ENCODE measurements at regions not wholly inside any gene's neighbourhood (a gene's known extent, or its start where the extent isn't known, plus 50 kb on each side); places are given as distances from the start of the nearest gene placed in this dataset.
"Not testable (repeated sequence)": the region's sequence is repeated elsewhere in the genome, so short reads cannot be mapped to it uniquely, and the experiment has no call there.

DNA sequence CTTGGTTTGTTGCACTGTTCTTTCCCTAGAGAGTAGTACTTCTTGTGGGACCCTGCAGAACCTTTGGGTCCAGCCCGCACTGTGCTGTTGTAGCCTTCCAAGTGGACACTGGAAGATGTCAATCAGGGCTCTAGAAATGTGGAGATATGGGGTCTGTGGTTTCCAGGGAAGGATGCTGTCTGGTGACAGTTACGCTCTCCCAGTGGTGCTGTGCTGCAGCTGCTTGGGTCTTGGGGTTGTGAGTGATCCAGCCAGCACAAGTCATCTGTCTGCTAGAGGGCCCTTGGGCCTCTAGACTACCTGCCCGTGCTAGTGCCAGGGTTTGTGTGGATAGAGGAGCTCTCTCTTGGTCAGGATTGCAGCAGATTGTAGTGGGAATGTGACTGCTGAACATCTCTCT lies 484.5 kb downstream of the DMAC1 start:
- no peak overlapping the region for H3K4me3 ChIP-seq (ENCODE audit: low read length)
- peaks cover 22% of the 10 kb centered on the region for H3K36me3 Mint-ChIP-seq

DNA sequence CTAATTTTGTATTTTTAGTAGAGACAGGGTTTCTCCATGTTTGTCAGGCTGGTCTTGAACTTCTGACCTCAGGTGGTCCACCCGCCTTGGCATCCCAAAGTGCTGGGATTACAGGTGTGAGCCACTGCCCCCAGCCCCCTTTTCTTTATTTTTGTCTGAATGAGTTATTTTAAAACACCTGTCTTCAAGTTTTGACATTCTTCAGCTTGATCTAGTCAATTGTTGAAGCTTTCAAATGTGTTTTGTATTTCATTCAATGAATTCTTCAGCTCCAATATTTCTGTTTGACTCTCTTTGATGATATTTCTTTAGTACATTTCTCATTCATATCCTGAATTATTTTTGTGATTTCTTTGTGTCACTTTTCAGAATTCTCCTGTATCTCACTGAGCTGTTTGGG lies 486.2 kb downstream of the DMAC1 start:
- Mint-ChIP-seq H3K4me1 (no peaks in the 10 kb centered on the region), H3K27ac (no peak overlapping the region), H3K36me3 (peaks cover 30% of the 10 kb centered on the region), H3K4me3 (no peak overlapping the region), H3K9me3 (peaks cover 12 to 18% of the 10 kb centered on the region in 2 donors), H3K27me3 (ENCODE audit: low read depth in 2 of 2) (peaks cover 9 to 21% of the 10 kb centered on the region in 2 donors)
- TF ChIP-seq, protein P1, sequence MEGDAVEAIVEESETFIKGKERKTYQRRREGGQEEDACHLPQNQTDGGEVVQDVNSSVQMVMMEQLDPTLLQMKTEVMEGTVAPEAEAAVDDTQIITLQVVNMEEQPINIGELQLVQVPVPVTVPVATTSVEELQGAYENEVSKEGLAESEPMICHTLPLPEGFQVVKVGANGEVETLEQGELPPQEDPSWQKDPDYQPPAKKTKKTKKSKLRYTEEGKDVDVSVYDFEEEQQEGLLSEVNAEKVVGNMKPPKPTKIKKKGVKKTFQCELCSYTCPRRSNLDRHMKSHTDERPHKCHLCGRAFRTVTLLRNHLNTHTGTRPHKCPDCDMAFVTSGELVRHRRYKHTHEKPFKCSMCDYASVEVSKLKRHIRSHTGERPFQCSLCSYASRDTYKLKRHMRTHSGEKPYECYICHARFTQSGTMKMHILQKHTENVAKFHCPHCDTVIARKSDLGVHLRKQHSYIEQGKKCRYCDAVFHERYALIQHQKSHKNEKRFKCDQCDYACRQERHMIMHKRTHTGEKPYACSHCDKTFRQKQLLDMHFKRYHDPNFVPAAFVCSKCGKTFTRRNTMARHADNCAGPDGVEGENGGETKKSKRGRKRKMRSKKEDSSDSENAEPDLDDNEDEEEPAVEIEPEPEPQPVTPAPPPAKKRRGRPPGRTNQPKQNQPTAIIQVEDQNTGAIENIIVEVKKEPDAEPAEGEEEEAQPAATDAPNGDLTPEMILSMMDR (IDR thresholded peaks at IDR 0.05) = no peak
- H3K4me1 ChIP-seq (ENCODE audit: control insufficient read depth, insufficient read depth, low read length) = no peaks in the 10 kb centered on the region
- WGBS (ENCODE audit: insufficient coverage) = 100% methylated on average over 1 of the region's 1 CpG
- no peaks in the 10 kb centered on the region for H3K36me3 ChIP-seq (ENCODE audit: control insufficient read depth, insufficient read depth, low read length)
- peaks cover 23% of the 10 kb centered on the region for H3K9me3 ChIP-seq (ENCODE audit: control insufficient read depth, insufficient read depth, low read length)
- H3K4me3 ChIP-seq (ENCODE audit: low read length) = no peak overlapping the region
- H3K27me3 ChIP-seq (ENCODE audit: control insufficient read depth, insufficient read depth, low read length) = no peaks in the 10 kb centered on the region
- intact Hi-C loops (cut with micrococcal nuclease) = no loop called here
- ATAC-seq (no peak), DNase-seq (no peak)
- H3K27ac ChIP-seq (ENCODE audit: low read length) = no peak overlapping the region

More for the DNA sequence above, 484.5 kb downstream of the DMAC1 start:
- TF ChIP-seq, protein P1 (IDR thresholded peaks at IDR 0.05) = no peak
- no peaks in the 10 kb centered on the region for H3K4me1 ChIP-seq (ENCODE audit: control insufficient read depth, insufficient read depth, low read length)
- intact Hi-C loops (cut with micrococcal nuclease) = no loop called here
- ATAC-seq (no peak), DNase-seq (no peak)
- peaks cover 15% of the 10 kb centered on the region for H3K9me3 ChIP-seq (ENCODE audit: control insufficient read depth, insufficient read depth, low read length)
- no peak overlapping the region for H3K27ac ChIP-seq (ENCODE audit: low read length)
- no peaks in the 10 kb centered on the region for H3K36me3 ChIP-seq (ENCODE audit: control insufficient read depth, insufficient read depth, low read length)
- peaks cover 12 to 15% of the 10 kb centered on the region in 2 donors for H3K9me3 Mint-ChIP-seq
- H3K4me3 Mint-ChIP-seq = no peak overlapping the region
- WGBS (ENCODE audit: insufficient coverage) = 93% methylated on average over 3 of the region's 3 CpGs
- H3K27me3 ChIP-seq (ENCODE audit: control insufficient read depth, insufficient read depth, low read length) = no peaks in the 10 kb centered on the region
- no peak overlapping the region for H3K27ac Mint-ChIP-seq
- H3K27me3 Mint-ChIP-seq (ENCODE audit: low read depth in 2 of 2) = peaks cover 9 to 31% of the 10 kb centered on the region in 2 donors
- H3K4me1 Mint-ChIP-seq = no peaks in the 10 kb centered on the region

DNA sequence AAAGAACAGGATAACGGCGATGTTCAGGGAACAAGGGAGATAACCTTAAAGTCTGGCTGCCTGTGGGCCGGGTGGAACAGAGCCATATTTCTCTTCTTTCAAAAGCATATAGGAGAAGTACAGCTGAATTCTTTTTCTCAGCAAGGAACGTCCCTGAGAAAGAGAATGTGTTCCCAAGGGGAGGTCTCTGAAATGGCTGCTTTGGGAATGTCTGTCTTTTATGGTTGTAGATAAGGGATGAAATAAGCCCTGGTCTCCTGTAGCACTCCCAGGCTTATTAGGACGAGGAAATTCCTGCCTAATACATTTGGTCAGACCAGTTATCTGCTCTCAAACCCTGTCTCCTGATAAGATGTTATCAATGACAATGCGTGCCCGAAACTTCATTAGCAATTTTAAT lies 490.5 kb downstream of the DMAC1 start:
- not testable (repeated sequence) for H3K4me1 Mint-ChIP-seq; H3K36me3 ChIP-seq (ENCODE audit: control insufficient read depth, insufficient read depth, low read length); H3K27ac Mint-ChIP-seq; ATAC-seq; H3K4me3 ChIP-seq (ENCODE audit: low read length); H3K4me3 Mint-ChIP-seq; DNase-seq; H3K27ac ChIP-seq (ENCODE audit: low read length); H3K4me1 ChIP-seq (ENCODE audit: control insufficient read depth, insufficient read depth, low read length); H3K27me3 ChIP-seq (ENCODE audit: control insufficient read depth, insufficient read depth, low read length)
- H3K9me3 ChIP-seq (ENCODE audit: control insufficient read depth, insufficient read depth, low read length) = peaks cover 14% of the 10 kb centered on the region
- intact Hi-C loops (cut with micrococcal nuclease) = loop anchor here (5.0 kb wide), 1 partner anchor 33 kb away; no protein-coding TSS in a partner anchor
- 93% methylated on average over 5 of the region's 7 CpGs for WGBS (ENCODE audit: insufficient coverage)
- Mint-ChIP-seq H3K27me3 (ENCODE audit: low read depth in 2 of 2) (peaks cover 23 to 27% of the 10 kb centered on the region in 2 donors), H3K9me3 (peaks cover 18 to 22% of the 10 kb centered on the region in 2 donors), H3K36me3 (peaks cover 29% of the 10 kb centered on the region)

DNA sequence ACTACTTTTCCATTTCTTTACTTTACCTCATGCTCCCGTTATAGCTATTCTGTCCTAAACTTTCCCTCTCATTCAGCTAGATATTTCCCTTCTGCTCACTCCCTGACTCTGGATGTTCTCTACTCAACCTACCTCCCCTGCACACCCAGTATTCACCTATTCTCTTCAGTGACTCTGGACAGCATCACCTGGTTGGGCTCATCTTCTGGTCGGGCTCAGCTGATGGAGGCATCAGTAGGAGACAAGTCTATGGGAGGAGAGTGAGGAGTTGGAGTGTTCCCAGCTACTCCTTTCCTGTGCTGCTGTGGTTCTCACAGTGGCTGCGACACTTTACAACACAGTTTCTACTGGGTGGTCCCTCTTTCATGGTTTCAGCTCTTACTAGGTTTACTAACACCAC lies 493.9 kb downstream of the DMAC1 start:
- H3K27ac Mint-ChIP-seq = no peak overlapping the region
- 99% methylated on average over 3 of the region's 3 CpGs for WGBS (ENCODE audit: insufficient coverage)
- Histone ChIP-seq H3K27me3 (ENCODE audit: control insufficient read depth, insufficient read depth, low read length) (peaks cover 4% of the 10 kb centered on the region), H3K27ac (ENCODE audit: low read length) (no peak overlapping the region), H3K9me3 (ENCODE audit: control insufficient read depth, insufficient read depth, low read length) (peaks cover 8% of the 10 kb centered on the region), H3K4me1 (ENCODE audit: control insufficient read depth, insufficient read depth, low read length) (no peaks in the 10 kb centered on the region), H3K4me3 (ENCODE audit: low read length) (no peak overlapping the region), H3K36me3 (ENCODE audit: control insufficient read depth, insufficient read depth, low read length) (no peaks in the 10 kb centered on the region)
- peaks cover 25 to 43% of the 10 kb centered on the region in 2 donors for H3K27me3 Mint-ChIP-seq (ENCODE audit: low read depth in 2 of 2)
- H3K4me3 Mint-ChIP-seq = no peak overlapping the region
- intact Hi-C loops (cut with micrococcal nuclease) = loop anchor here (5.0 kb wide), 1 partner anchor 37 kb away; no protein-coding TSS in a partner anchor
- no peaks in the 10 kb centered on the region for H3K4me1 Mint-ChIP-seq
- no peak for DNase-seq
- no peak for ATAC-seq
- H3K9me3 Mint-ChIP-seq = peaks cover 3 to 14% of the 10 kb centered on the region in 2 donors
- peaks cover 10% of the 10 kb centered on the region for H3K36me3 Mint-ChIP-seq
- TF ChIP-seq, protein P1 (IDR thresholded peaks at IDR 0.05) = no peak
